ENCODE measurements at regions not wholly inside any gene's neighbourhood (a gene's known extent, or its start where the extent isn't known, plus 50 kb on each side); places are given as distances from the start of the nearest gene placed in this dataset.
"Not testable (repeated sequence)": the region's sequence is repeated elsewhere in the genome, so short reads cannot be mapped to it uniquely, and the experiment has no call there.

GRCh38 chr4:181006499-181007260 is 1236.5 kb upstream of the TENM3 start:
- DNase-seq (ENCODE audit: low read depth) = no peak

GRCh38 chr4:181007751-181008150 is 1235.5 kb upstream of the TENM3 start:
- DNase-seq (ENCODE audit: low read depth) = no peak

GRCh38 chr4:181008164-181008563 is 1235.0 kb upstream of the TENM3 start:
- DNase-seq (ENCODE audit: low read depth) = no peak

GRCh38 chr4:181013162-181013561 is 1230.0 kb upstream of the TENM3 start:
- no peak for DNase-seq (ENCODE audit: low read depth)

- DNase-seq (ENCODE audit: low read depth) = no peak
Measured at GRCh38 chr4:181017038-181017437, 1226.2 kb upstream of the TENM3 start.

GRCh38 chr4:181018472-181018871 is 1224.7 kb upstream of the TENM3 start:
- no peak for DNase-seq (ENCODE audit: low read depth)

- DNase-seq (ENCODE audit: low read depth) = no peak
Measured at GRCh38 chr4:181018913-181019312, 1224.3 kb upstream of the TENM3 start.

- DNase-seq (ENCODE audit: low read depth) = no peak
Measured at GRCh38 chr4:181020456-181020855, 1222.7 kb upstream of the TENM3 start.

GRCh38 chr4:181021213-181021612 is 1222.0 kb upstream of the TENM3 start:
- DNase-seq (ENCODE audit: low read depth) = no peak

- DNase-seq (ENCODE audit: low read depth) = not testable (repeated sequence)
Measured at GRCh38 chr4:181030135-181030921, 1212.9 kb upstream of the TENM3 start.

- no peak for DNase-seq (ENCODE audit: low read depth)
Measured at GRCh38 chr4:181030961-181031360, 1212.2 kb upstream of the TENM3 start.

GRCh38 chr4:181043486-181043885 is 1199.7 kb upstream of the TENM3 start:
- DNase-seq (ENCODE audit: low read depth) = no peak

- DNase-seq (ENCODE audit: low read depth) = no peak
Measured at GRCh38 chr4:181046809-181047208, 1196.4 kb upstream of the TENM3 start.

GRCh38 chr4:181051931-181052330 is 1191.3 kb upstream of the TENM3 start:
- DNase-seq (ENCODE audit: low read depth) = no peak

- DNase-seq (ENCODE audit: low read depth) = no peak
Measured at GRCh38 chr4:181061787-181062186, 1181.4 kb upstream of the TENM3 start.

- no peak for DNase-seq (ENCODE audit: low read depth)
Measured at GRCh38 chr4:181063212-181063611, 1180.0 kb upstream of the TENM3 start.

- DNase-seq (ENCODE audit: low read depth) = no peak
Measured at GRCh38 chr4:181077341-181077740, 1165.9 kb upstream of the TENM3 start.

- no peak for DNase-seq (ENCODE audit: low read depth)
Measured at GRCh38 chr4:181078196-181078595, 1165.0 kb upstream of the TENM3 start.

GRCh38 chr4:181083757-181084361 is 1159.3 kb upstream of the TENM3 start:
- no peak for DNase-seq (ENCODE audit: low read depth)

GRCh38 chr4:181085557-181085956 is 1157.6 kb upstream of the TENM3 start:
- no peak for DNase-seq (ENCODE audit: low read depth)

GRCh38 chr4:181105487-181105886 is 1137.7 kb upstream of the TENM3 start:
- no peak for DNase-seq (ENCODE audit: low read depth)

GRCh38 chr4:181106398-181106797 is 1136.8 kb upstream of the TENM3 start:
- DNase-seq (ENCODE audit: low read depth) = no peak

- DNase-seq (ENCODE audit: low read depth) = no peak
Measured at GRCh38 chr4:181108237-181108636, 1135.0 kb upstream of the TENM3 start.
